H1 (cell line): ENCODE measurements at regions not wholly inside any gene's neighbourhood (a gene's known extent, or its start where the extent isn't known, plus 50 kb on each side); places are given as distances from the start of the nearest gene placed in this dataset.

ENCODE experiments used
- RFX5 ChIP-seq: IDR thresholded peaks from 2 replicates; pipeline ENCODE4 v1.6.1; 2011; ENCODE audit warnings: low read depth, low read length, improper control_type of control experiment, borderline replicate concordance
- SIN3A ChIP-seq, 2 experiments: IDR thresholded peaks in 1 of 2; conservative IDR thresholded peaks in 1 of 2; 2 replicates each; pipeline ENCODE4 v1.6.1; 2011 to 2012; ENCODE audit warnings: low read length in 2 of 2, improper control_type of control experiment in 1 of 2, low read depth in 1 of 2, mild to moderate bottlenecking in 1 of 2

DNA sequence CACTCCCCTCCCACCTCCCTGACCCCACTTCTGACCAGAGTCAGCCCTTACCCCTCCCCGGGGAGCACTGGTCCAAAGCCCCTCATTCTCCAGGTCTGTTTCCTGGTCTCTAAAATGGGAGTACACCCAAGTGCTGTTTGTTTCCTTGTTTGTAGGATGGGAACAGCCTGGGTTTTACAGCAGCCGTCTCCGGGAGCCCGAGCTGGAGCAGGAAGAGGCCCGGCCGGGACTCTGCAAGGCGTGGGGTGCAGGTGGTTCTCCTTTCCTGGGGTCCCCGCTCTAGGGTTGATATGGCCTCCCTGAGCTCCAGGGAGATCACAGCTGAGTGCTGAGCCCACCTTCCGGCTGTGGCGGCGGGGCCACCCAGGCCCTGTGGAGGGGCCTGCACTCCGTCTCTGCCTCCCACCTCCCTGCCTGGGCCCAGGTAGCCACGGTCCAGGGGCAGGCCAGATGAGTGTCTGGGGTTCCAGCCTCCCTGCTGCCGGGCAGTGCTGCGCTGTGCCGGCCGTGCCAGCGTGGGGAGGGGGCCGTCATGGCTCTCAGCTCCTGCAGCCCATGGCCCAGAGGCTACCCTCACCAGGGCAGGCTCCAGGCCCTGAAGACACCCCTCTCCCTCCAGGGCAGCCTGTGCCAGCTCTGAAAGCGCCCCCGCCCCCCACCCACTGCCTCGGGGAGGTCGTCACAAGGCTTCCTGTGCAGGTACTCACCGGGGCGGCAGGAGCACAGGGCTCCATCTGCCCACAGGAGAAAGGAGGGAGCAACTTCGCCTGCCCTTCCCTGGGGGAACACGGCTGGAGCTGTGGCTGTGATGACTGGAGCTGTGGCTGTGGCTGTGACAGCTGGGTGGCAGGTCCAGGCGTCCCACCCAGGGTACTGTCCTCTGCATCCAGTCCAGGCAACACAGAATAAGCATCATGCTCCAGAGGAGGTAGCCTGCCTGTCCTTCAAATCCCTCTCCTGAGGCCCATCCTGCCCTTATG lies 98.8 kb downstream of the ADRA2C start (continued):
- TF ChIP-seq SIN3A (conservative IDR thresholded peaks at IDR 0.05 in 1 of 2, IDR thresholded peaks at IDR 0.05 in 1 of 2; ENCODE audit: low read depth in 1 of 2, low read length in 2 of 2) (no peak), RFX5 (no peak)
